ENCODE measurements at regions not wholly inside any gene's neighbourhood (a gene's known extent, or its start where the extent isn't known, plus 50 kb on each side); places are given as distances from the start of the nearest gene placed in this dataset.

DNA sequence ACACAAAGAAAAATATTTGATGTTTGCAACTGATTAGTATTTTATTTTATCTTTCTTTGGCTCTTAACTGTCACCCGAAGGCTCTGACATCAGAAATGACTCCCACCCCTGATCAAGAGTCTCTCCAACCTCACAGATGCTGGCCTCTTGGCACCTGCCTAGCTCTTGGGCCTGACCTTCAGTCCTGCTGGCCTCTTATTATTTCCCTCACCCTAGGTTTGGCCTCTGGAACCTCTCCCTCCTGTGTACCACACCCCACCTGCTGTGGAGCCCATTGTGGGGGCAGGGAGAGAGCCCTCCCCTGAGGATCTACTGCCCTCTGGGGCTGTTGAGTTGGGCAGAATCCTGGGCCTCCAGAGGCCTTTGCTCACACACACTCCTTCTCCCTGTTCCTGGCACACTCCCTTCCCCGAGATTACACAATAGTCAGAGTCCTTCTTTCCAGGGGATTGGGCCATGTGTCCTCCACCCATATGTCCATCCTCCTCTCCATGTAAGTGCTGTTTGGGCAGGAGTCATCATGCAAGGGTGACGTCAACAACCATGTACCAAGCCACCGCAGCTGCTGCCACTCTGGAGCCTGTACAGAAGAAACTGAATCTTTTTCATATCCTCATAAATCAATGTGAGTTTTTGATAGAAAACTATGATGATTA is 124.3 kb downstream of the RASSF9 start:
- TF ChIP-seq RFX5 (IDR thresholded peaks at IDR 0.05): no peak
- TF ChIP-seq, protein P1, sequence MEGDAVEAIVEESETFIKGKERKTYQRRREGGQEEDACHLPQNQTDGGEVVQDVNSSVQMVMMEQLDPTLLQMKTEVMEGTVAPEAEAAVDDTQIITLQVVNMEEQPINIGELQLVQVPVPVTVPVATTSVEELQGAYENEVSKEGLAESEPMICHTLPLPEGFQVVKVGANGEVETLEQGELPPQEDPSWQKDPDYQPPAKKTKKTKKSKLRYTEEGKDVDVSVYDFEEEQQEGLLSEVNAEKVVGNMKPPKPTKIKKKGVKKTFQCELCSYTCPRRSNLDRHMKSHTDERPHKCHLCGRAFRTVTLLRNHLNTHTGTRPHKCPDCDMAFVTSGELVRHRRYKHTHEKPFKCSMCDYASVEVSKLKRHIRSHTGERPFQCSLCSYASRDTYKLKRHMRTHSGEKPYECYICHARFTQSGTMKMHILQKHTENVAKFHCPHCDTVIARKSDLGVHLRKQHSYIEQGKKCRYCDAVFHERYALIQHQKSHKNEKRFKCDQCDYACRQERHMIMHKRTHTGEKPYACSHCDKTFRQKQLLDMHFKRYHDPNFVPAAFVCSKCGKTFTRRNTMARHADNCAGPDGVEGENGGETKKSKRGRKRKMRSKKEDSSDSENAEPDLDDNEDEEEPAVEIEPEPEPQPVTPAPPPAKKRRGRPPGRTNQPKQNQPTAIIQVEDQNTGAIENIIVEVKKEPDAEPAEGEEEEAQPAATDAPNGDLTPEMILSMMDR (IDR thresholded peaks at IDR 0.05): no peak
- no peak for TF ChIP-seq ZFP36 (IDR thresholded peaks at IDR 0.05; ENCODE audit: borderline replicate concordance, partially characterized antibody)
- TF ChIP-seq ZC3H11A (IDR thresholded peaks at IDR 0.05): no peak
- TF ChIP-seq POLR2A (IDR thresholded peaks at IDR 0.05; ENCODE audit: low read length): no peak
- TF ChIP-seq ELK1 (IDR thresholded peaks at IDR 0.05; ENCODE audit: low read depth, low read length): no peak
- no peak for TF ChIP-seq EHMT2 (IDR thresholded peaks at IDR 0.05; ENCODE audit: low read depth)
- TF ChIP-seq NR3C1 (IDR thresholded peaks at IDR 0.05): no peak
- TF ChIP-seq MYC (IDR thresholded peaks at IDR 0.05; ENCODE audit: borderline replicate concordance, low read length): no peak
- no peak for TF ChIP-seq BHLHE40 (IDR thresholded peaks at IDR 0.05; ENCODE audit: low read depth, low read length)
- no peak for TF ChIP-seq POLR2AphosphoS2 (conservative IDR thresholded peaks at IDR 0.05; ENCODE audit: low read length)
- no peak for TF ChIP-seq KDM5A (IDR thresholded peaks at IDR 0.05)
- TF ChIP-seq EP300 (IDR thresholded peaks at IDR 0.05): no peak
